ENCODE measurements at regions not wholly inside any gene's neighbourhood (a gene's known extent, or its start where the extent isn't known, plus 50 kb on each side); places are given as distances from the start of the nearest gene placed in this dataset.

DNA sequence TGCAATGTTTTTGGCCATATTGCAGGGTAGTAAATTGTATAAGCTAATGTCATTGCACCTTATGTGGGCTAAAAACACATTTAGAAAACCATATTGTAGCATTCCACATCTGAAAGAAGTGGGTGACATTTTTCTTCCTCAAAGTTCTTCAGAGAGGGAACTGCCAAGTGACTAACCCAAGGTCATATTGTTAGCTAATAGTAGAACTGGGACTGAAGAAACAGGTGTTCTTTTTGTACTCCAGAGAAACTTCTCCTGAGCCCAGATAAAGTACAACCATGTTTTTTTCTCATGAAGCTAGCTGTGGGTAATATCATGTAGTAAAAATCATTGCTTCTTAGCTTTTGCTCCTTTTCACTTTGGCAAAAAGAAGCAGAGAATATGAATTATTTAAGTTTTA is 333.0 kb downstream of the NSUN3 start:
- TF ChIP-seq, protein P1, sequence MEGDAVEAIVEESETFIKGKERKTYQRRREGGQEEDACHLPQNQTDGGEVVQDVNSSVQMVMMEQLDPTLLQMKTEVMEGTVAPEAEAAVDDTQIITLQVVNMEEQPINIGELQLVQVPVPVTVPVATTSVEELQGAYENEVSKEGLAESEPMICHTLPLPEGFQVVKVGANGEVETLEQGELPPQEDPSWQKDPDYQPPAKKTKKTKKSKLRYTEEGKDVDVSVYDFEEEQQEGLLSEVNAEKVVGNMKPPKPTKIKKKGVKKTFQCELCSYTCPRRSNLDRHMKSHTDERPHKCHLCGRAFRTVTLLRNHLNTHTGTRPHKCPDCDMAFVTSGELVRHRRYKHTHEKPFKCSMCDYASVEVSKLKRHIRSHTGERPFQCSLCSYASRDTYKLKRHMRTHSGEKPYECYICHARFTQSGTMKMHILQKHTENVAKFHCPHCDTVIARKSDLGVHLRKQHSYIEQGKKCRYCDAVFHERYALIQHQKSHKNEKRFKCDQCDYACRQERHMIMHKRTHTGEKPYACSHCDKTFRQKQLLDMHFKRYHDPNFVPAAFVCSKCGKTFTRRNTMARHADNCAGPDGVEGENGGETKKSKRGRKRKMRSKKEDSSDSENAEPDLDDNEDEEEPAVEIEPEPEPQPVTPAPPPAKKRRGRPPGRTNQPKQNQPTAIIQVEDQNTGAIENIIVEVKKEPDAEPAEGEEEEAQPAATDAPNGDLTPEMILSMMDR (IDR thresholded peaks at IDR 0.05; ENCODE audit: borderline replicate concordance, extremely low read depth, low read length, poor library complexity, severe bottlenecking): no peak
- no peak for TF ChIP-seq EZH2 (IDR thresholded peaks at IDR 0.05; ENCODE audit: borderline replicate concordance, low read depth, low read length, severe bottlenecking)

All from DND-41 (cell line).